Pulmonary artery endothelial cell (primary cell): ENCODE measurements at regions not wholly inside any gene's neighbourhood (a gene's known extent, or its start where the extent isn't known, plus 50 kb on each side); places are given as distances from the start of the nearest gene placed in this dataset.

ENCODE experiments used
- DNase-seq: peaks from one replicate; pipeline ENCODE4 v3.0.0-alpha.2; 2011; ENCODE audit warnings: low read depth, low spot score

DNA sequence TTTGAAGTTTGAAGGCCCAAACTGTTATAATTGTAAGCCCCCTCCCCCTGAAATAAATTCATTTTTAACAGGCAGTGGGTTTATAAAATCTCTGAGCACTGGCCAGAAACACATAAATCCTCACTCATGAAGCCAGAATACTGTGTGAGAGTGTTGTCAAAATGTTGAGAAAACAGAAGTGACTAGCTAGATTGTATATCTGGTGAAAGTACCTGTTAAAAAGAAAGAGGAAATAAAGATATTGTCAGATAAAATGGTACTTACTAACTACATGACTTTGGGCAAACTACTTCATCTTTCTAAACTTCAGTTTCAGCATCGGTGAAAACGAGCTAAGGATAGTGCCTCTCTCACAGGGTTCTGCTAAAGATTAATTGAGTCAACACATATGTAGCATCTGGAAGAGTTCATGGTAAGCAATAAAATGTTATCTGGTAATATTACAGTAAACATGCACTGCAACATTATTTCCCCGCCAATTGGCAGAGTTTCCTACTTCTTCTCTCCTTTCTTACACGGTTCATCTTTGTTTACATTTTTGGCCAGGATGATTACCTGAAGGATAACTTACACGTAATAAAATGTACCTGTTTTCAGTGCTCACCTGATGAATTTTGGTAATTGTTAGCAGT, 202.5 kb upstream of the CHRM2 start:
- DNase-seq = no peak

DNA sequence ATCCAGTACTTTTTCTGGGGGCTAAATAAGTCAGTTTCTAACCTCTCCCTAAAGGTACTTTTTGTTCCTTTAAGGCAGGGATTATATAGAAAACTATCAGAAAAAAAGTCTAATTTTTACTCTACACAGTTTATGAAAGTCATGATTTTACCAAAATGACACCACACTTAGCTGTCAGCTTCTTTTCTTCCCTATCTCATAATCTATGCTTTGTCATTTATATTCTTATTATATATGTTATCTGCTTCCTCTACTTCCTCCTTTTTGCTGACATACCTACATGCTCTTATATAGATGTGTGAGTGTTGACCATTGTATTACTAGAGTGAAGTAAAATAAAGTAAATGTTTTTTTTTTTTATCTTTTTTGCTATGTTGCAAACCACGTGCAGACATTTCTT, 203.9 kb upstream of the CHRM2 start:
- no peak for DNase-seq

DNA sequence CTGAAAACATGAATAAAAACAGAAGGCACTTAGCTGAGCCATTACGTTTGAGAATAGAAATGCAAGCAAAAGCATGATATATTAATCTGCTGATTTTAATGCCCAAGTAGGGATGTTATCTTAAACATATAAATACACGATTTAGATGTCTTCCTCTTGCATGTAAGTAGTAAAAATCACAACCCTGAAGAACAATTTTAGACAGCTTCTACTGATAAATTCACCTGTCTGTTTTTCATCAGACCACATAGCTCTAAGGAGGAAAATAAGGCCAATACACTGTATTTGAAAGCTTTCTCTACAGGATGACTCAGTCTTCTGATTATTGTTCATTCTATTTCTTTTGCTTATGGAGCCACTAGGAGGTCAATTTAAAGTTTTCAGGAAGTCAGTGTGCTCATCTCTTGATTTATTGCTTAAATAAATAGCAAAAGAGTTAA, 210.9 kb upstream of the CHRM2 start:
- DNase-seq = no peak

DNA sequence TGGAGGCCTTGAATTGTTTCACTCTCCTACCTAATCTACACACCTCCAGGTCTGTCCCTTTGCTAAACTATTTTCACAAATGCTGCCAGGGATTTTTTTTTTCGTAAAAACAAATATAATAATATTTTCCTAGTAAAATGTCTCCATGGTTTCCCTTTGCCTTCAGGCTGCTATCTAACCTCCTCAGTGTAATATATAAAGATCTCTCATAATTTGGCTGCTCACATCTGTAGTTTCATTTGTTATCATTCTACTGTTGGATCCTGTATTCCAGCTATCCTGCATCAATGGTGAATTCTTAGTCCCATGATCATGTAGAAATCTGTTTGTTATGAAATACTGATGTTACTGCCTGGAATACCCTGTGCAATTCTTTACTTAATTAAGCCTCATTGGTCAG, 211.9 kb upstream of the CHRM2 start:
- no peak for DNase-seq

DNA sequence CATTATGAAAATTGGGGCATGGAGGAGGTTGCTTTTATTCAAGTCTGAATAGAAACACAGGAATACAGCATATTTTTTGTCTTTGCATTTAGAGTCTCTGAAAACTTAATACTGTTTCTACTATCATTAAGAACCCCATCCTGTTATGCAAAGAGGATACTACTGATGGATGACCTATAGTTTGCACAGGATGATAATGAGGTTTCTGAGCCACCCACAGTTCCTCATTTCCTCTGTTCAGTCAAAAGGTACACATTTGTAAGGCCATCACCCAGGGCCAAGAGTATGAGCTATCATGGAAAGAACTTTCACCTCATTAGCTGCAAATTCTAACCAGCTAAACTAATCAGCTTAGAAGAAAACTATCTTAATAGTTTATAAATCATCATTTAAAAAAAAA, 213.0 kb upstream of the CHRM2 start:
- no peak for DNase-seq

DNA sequence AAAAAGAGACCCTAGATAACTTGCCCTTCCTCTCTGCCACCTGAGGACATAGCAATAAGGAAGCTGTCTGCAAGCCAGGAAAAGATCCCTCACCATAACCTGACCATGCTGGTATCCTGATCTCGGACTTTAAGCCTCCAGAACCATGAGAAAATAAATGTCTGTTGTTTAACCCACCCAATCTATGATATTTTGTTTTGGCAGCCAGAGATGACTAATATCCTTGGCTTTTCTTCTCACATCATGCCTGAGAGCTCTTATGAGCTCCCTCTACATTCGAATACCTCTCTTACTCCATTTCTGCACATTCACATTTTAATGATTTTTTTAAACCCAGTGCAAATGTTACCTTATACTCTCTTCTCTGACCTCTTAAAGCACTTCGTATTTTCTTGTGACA, 214.0 kb upstream of the CHRM2 start:
- no peak for DNase-seq

DNA sequence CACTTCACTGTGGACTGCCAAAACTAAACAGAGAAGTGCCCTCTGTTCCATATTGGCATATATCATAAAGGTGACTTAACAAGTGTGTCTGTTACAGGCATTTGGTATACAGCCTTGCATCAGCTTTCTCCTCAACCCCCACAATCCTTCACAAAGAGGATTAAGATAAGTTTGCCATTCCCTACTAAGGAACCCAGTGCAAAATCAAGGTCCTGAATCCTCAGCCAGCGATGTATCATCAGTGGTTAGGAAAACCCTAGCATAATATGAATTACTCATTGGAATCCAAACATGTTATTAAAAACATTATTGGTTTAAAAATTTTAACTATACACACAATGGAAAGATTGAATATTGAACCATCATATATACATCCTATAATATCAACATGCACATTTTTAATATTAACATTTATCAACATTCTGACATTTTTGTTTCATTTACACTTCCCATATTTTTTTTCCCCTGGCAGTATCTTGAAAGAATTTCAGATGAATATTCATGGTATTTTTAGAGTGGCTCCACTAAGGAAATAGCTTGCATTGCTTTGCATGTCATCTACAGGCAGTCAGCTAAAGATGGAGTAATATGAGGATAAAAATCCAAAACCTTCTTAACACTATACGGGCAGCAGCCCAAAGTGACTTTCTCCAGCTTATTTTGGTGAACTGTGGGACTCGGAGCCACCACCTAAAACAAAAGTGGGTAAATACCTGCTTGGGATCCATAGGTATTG, 215.6 kb upstream of the CHRM2 start:
- no peak for DNase-seq

DNA sequence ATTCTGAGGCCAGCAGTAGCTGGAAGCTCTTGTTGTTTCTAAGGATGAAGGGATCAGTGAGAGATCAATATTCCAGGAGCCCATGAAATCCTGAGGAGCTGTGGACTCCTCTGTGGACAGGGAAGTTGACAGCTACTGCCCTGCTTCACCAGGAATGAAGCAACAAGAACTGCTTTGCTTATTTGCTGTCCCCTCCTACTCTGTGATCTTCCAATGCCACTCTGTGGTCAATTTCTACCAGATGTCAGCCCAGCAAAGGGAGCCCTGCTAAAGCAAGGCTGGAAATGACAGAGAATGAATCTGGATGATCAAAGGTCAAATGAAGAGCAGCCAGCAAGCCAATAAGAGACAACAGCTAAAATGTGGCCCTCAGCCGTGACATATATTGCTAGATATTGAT, 227.5 kb upstream of the CHRM2 start:
- no peak for DNase-seq

DNA sequence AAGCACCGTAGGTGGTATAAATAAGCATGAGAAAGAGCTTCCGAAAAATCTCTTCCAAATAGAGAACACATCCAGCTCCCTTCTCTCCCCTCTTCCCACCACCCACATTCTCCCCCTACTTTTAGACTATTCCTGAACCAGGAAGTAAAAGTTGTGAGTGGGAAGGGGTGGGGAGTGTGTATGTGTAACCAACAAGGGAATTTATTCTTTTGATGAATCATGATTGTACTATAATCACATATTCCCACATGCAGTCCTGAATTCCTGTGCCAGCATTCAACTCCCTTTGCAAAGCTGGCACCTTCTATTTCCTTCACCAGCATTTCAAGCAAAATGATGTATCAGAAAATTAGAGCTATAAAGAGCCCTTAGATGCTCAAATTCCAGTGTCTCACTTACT, 230.6 kb upstream of the CHRM2 start:
- DNase-seq = no peak

DNA sequence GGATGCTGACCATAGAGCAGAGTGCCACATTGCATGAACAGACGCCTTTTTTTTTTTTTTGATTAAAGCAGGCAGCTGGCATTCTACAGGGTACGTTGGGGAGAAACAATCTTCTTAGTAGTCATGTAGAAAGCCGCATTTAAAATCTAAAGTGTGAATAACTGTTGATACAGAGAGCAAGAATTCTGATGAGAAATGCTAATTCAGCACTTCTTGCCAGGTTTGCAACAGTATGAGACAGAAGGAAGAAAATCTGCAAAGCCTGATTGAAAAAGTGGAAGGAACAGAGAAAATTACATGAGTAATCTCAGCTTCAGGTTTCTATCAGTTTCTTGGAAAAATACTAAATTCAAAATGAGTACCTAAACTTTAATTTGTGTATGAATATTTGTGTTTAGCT, 232.7 kb upstream of the CHRM2 start:
- DNase-seq = no peak

DNA sequence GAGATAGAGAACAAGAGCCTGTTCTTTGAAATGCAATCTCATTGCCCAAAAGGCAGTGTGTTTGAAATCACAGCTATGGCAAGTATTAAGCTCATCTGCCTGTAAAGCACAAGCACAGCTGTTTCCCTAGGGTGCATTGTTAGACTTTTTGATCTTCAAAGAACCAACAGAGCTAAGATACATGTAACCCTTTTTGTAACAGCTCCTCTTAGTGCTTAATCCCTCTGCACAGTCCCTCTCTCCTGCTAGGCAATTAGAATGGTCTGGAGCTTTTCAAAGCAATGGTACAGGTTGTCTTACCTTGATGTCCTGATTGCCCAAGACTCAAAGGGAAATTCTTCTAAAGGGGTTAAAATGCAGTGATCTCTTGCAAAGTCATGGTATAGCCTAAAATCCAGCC, 249.6 kb upstream of the CHRM2 start:
- no peak for DNase-seq

DNA sequence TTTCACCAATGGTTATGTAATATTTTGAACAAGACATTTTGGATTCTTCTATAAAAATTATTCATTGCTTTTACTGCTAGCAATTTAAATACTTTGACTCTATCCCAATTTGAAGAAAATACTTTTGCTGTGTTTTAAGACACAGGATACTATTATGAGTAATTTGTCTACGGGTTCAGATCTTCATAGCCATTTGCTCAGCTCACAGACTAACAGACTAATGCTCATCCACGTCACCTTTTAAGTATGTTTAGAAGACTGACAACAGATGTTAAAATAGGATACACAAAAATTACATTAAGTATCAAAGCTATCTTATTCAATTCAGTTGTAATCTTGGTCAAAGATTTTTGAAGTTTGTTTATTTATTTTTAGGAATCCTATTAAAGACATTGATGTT, 251.3 kb upstream of the CHRM2 start:
- no peak for DNase-seq

DNA sequence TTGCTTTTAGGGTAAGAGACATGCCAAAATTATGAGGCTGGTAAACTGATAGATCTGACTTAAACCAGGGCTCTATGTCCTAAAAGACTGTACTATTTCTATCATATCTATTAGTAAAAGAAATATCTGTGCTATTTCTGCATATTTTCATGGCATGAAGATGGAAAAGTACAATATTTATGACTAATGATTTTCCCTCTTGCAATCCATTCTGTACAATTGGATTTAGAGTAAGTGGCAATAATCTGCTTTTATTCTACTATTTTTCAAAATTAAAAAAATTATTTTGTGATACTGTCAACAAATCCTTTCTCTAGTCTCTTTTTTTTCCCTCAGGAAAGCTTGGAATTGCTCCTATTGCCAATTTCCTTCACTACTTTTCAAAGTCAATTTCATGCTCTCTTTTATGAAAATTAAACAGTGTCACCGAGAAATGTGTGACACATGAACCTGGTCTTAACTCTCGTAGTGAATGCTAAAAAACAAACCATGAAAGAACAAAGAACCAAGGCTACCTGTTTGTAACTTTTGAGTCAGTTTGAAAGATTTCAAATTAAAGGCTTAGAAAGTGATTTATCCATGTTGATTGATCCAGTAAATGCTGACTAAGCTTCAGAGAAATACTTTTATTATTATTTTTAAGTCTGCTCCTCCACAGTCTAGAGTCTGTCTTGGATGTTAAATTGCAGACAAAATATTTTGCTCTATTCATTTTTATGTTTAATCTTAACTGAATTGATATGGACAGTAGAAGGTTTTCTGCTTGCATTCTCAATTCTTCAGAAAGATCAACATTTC, 262.7 kb upstream of the CHRM2 start:
- DNase-seq = no peak

DNA sequence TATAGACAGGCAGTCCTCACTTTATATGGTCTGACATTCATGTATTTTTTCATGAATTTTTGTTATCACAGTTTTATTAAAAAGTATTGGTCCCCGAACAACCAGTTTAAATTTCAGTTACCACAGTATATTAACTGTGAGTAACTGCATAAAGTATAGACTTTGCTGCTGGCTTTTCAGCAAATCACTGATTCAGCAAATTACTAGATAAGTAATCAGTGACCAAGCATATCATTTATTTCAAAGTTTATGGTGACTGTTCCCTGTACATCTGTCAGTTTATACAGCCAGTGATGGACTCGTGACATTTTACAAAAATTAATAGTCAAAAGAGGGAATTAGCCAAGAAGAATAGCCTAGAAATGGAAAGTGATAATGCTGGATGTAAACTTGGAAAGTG, 266.7 kb upstream of the CHRM2 start:
- no peak for DNase-seq

DNA sequence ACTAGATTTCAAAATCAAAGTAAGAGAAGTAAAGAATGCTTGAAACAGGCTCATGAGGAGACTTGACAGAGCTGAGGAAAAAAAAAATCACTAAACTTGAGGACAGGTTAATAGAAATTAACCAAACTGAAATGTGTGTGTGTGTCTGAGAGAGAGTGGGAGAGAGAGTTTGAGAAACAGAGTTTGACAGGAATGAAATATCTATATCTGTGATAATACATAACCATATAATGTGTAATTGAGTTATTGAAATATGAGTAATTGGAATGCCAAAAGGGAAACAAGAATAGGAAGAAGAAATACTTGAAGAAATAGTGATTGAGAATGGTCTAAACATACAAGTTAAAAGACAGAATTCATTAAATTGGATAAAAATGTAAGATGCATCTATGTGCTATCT, 268.0 kb upstream of the CHRM2 start:
- no peak for DNase-seq

DNA sequence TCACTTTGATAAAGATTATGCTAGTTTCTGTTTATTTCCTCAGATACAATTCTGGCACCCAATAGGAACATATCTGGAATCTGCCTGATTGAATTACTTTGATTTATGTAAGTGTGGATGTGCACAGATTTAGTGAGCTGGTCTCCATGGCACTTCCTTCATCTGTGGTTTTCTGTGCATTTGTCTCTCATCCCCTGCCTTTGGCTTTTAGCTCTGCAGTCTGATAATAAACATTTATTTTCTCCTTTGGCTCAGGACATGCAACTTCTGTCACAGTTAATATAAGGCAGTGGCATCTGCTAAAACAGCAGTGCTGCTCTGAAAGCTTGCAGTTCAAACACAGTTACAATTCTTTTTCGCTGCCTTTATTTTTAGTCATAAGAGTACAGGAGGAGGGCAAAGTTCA, 273.7 kb upstream of the CHRM2 start:
- DNase-seq = no peak

DNA sequence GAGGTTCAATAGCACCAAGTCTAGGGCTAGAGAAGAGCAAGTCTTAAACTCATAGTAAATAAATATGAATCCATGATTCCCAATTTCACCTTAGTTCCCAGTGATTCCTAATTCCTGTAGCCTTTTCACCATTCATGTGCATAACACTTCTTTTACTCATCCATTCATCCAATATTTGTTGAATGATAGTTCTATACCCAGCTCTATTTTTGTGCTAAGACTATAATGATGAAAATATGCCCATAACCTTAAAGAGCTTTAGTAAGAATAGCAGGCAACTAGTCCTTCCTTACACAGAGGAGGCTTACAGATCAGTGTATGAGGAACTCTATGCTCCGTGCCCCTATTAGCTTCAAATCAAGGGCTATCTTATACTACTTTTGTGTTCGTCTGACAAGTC, 280.2 kb upstream of the CHRM2 start:
- DNase-seq = no peak

DNA sequence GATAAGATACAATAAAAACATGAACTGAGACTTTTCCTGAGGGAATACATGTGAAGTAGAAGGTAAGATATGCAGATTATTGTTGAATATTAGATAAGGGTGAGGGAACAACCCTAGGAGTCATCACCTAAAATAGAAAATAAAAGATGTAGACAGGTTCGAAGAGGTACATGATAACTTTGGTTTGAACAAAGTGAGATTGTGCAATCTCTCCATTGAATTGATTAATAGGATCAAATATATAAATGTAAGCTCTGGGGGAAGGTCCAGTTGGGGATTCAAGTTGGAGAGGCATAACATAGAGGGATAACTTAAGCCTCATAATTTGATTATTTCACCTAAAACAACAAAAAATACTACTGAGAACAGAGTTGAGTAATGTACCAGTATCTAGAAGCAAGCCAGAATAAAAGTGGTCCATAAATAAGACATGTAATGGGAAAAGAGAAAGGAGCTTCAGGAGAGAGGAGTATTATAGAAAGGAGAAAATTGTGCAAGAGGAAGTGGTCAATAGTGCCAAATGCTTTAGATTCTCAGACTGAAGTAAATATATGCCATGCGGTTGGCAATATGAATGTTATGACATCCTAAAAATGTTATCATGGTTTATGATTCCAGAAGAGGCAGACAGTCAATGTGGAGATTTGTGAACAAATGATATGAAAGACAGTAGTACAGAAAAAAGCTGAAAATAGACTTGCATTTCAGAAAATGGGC, 282.3 kb upstream of the CHRM2 start:
- DNase-seq = no peak

DNA sequence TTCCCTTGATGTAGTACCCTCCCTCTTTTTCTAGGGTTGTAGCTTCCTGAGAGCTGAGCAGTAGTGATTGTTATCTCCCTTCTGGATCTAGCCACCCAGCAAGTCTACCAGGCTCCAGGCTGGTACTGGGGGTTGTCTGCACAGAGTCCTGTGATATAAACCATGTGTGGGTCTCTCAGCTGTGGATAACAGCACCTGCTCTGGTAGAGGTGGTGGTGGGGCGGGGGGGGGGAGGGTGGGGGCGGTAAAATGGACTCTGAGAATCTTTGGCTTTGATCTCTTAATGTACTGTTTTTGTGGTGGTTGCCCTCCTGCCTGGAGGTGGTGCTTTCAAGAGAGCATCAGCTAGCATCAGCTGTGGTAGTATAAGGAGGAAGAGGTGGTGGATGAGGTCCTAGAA, 302.0 kb upstream of the CHRM2 start:
- no peak for DNase-seq

DNA sequence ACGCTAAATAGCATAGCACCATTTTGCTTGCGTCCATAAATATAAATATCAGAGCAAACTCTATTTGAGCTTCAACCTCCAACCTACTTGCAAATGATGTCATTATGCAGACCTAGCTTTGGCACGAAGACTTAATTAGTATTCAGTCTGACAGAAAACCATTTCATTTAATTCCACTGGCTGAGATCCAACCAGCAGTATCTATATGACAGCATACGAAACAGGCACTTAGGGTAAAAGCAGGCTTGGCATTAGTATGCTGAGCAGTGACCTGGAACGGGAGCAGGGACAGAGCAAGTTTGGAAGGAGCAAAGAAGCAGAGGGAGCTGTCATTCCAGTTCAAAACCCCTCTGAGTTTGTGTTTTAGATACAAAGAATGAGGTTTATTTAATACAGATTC, 312.5 kb upstream of the CHRM2 start:
- no peak for DNase-seq

DNA sequence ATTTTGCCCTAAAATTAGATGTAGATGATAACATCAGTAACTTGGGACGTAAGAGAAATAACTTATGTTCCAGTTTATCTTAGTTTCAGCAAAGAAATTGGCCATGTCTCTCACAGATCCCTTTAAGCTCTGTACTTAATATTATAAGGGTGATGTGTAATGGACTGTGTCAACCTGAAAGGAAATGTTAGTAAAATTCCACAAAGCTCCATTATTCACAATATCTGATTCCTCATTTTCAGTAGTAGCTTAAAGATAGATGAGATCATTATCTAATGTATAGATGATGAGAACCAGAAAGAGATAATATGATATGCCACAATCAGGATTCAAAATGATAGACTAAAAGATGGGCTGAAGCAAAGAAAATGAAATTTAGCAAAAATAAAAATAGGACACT, 316.8 kb upstream of the CHRM2 start:
- no peak for DNase-seq

DNA sequence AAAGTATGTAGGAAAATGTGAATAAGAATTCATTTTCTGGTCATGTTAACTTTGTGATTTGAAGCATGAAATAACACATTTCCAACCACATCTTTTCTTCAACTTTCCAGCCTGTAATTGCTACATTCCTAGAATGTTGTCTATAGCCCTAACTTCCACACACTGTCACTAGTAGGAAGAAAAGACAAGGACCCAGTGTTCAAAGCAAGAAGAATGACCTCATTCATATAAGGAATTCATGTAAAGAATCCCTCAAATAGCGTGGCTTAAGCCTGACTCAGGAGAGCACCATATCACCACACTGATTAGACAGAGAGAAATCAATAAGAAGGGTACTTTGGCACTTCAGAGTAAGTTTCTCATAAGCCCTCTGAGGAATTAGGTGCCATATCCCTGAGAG, 318.7 kb upstream of the CHRM2 start:
- no peak for DNase-seq
